Fibroblast of peridontal ligament (primary cell): ENCODE measurements at regions not wholly inside any gene's neighbourhood (a gene's known extent, or its start where the extent isn't known, plus 50 kb on each side); places are given as distances from the start of the nearest gene placed in this dataset.

Experiments
- DNase-seq: peaks from one replicate; pipeline ENCODE4 v3.0.0-alpha.2; 2010; ENCODE audit errors: extremely low read depth

DNA sequence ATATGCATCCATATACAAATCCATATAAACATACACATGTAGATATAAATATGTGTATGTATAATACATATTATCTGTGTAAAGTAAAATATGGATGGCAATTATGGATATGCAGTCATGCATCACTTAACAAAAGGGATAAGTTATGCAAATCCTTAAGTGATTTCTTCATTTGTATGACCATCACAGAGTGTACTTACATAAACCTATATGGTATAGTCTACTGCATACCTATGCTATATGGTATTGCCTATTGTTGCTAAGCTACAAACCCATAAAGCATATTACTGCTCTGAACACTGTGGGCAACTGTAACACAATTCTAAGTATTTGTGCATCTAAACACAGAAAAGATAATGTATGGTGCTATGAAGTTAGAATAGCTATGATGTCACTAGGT lies 227.2 kb downstream of the SLC6A15 start:
- DNase-seq: no peak

GRCh38 chr12:84676787-84677186 lies 235.8 kb downstream of the SLC6A15 start:
- DNase-seq: no peak

GRCh38 chr12:84661786-84662185 lies 250.8 kb downstream of the SLC6A15 start:
- peak; percentile 75 for DNase-seq

DNA sequence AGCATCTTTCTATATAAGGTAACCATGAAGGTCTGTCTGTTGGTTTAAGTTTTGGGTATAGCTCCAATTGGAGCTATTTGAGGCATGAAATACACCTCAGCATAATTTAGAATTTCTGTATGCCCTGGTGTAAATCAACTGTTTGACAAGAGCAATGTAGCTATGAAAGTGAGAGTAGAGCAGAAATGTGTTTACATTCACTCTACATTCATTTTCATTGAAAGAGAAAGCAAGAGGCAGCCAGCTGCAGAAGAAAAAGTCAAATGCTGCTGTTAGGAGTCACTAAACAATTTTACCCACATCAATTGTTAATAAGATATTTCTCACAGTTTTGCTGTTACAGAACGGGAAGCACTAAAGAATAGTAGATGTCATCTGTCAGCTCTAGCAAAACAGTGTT lies 252.5 kb downstream of the SLC6A15 start:
- no peak for DNase-seq

GRCh38 chr12:84658877-84659276 lies 253.7 kb downstream of the SLC6A15 start:
- DNase-seq: no peak

DNA sequence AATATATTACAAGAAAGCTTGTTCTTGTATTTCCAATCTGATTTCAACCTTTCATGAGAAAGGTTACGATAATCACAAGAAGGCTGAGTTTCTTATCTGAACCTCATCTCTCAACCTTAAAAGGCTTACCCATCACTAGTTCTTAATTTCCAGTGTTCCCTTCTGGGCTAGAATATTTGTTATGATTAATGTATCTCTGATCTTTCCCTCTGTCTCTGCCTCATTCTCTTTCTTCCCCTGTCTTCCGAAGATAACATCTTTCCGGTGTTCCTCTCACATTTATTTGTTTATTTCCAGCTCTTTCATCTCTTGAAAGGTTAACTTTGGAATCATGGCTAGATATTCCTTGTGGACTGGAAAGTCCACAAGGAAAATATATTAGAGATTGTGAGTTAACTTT lies 255.9 kb downstream of the SLC6A15 start:
- no peak for DNase-seq

GRCh38 chr12:84653482-84653881 lies 259.1 kb downstream of the SLC6A15 start:
- no peak for DNase-seq

DNA sequence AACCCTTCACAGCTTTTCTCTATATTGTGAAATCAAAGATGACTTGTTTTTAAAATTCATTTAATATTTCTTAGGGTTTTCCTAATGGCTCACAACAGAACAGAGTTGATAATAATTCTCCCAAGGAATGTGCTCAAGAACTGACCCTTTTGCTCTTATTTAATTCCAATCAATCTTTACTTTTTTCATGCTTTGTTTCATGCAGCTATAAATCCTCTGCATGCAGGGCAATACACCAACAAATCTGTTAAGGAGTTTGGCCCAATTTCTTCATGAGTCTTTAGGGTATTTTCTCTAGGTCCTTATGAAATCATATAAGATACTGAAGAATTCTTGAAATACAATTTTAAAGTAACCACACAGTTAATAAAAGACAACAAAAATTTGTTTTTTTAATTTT lies 264.2 kb downstream of the SLC6A15 start:
- DNase-seq: no peak

DNA sequence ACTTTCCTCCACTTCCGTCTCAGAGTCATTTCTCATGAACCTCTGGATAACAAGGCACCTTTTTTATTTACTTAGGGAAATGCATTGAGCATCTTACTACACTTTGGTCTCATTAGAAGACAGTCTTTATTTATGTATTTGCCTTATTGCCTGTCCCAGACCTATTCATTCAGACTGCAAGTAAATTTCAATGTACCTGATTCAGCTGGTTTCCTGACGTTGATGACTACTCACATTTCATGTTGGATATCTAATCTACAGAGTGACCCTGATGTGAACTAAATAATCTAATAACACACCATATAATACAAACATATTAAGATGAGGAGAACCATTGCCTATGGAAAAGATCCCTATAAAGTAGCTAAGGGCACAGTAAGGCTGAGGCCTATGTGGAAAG lies 267.7 kb downstream of the SLC6A15 start:
- no peak for DNase-seq

DNA sequence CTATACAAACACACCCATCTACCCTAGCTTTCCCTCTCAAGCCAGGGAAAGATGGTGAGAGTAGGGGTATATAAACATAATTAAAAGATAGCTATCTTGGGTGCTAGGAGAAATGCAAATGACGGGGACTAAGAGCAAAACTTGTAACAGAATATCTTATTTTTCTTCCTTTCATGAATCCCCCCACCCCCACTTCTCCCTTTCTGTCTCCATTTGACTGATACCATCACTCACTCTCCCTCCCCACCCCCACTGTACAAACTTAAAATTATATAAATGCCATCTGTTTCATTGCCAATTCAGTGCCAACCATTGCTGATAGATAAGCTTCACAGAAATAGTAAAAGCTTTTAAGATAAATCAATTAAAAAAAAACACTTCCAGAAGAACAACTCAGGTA lies 268.6 kb downstream of the SLC6A15 start:
- DNase-seq: no peak

DNA sequence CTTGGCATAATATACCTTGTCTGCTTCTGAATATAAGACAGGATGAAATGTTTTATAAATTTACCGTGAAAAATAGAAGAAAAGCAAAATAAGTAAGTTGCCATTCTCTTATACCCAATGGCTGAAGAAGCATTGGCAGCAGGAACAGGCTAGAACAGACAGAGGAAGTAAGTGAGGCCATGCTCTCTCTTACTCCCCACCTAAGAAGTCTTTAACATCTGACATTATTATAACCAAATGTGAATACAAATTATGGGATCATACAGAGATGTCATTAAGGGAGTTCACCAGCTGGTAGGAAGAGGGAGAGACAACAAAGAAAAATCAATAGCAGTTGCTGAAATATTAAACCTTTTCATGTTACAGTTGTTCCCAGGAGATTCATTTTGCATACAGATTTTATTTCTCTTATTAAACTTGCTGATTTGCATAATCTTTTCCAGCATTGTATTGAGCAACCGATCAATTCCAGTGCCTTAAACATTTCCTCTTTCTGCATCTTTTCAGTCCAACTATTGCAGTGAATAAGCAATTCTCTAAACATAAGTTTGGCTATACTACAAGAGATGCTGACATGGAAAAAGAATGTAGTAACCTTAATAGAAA lies 270.6 kb downstream of the SLC6A15 start:
- peak; percentile 91 for DNase-seq

DNA sequence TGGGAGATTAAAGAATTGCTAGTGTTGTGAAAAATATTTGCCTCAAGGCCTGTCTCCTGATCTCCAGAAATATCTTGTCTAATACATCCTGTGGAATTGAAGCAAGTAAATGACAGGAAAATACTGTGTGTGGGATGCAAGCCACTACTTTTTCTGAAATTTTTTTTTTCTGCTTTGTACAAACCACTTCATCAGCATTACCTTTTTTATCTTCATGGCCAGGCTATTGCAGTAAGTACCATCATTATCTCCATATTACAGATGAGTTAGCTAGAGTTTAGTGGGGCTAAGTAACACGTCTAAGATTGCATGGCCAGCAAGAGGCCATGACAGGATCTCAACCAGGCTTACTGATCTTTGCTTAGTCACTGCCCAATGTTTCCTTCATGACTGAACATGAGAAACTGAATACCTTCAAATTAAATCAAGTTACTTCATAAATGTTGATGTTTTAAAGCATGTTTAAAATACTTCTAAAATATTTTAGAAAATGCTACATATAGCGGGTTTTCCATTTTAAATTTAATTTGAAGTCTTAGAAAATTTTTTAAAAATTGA lies 273.7 kb downstream of the SLC6A15 start:
- peak; percentile 57 for DNase-seq

- DNase-seq: peak; percentile 82
These were observed 274.7 kb downstream of the SLC6A15 start for GRCh38 chr12:84637926-84638325.

- DNase-seq: peak; percentile 62
These were observed 275.8 kb downstream of the SLC6A15 start for GRCh38 chr12:84636801-84637290.

GRCh38 chr12:84634526-84634925 lies 278.1 kb downstream of the SLC6A15 start:
- no peak for DNase-seq

- peak; percentile 37 for DNase-seq
These were observed 280.0 kb downstream of the SLC6A15 start for GRCh38 chr12:84632556-84632955.

GRCh38 chr12:84631020-84631419 lies 281.6 kb downstream of the SLC6A15 start:
- DNase-seq: no peak

GRCh38 chr12:84627593-84627992 lies 285.0 kb downstream of the SLC6A15 start:
- no peak for DNase-seq

DNA sequence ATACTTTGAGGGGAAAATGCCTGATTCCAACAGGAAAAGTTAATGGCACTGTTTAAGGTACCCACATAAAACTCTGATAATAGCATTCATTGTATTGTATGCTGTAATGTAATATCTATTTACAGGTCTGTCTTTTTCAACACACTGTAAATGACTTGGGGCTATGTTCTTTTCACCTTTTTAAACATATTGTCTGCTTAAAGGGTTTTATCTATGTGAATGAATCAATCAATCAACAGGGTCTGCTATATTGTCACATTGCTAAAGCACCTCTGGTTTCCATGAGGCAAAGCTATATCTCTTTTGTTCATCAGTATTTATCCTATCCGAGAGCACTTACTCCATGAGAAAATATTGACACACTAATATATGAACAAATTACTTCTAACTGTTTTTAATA lies 288.0 kb downstream of the SLC6A15 start:
- no peak for DNase-seq

GRCh38 chr12:84619053-84619571 lies 293.5 kb downstream of the SLC6A15 start:
- DNase-seq: peak; percentile 28

- DNase-seq: no peak
These were observed 305.3 kb downstream of the SLC6A15 start for GRCh38 chr12:84607170-84607819.

GRCh38 chr12:84605983-84606382 lies 306.6 kb downstream of the SLC6A15 start:
- DNase-seq: no peak

DNA sequence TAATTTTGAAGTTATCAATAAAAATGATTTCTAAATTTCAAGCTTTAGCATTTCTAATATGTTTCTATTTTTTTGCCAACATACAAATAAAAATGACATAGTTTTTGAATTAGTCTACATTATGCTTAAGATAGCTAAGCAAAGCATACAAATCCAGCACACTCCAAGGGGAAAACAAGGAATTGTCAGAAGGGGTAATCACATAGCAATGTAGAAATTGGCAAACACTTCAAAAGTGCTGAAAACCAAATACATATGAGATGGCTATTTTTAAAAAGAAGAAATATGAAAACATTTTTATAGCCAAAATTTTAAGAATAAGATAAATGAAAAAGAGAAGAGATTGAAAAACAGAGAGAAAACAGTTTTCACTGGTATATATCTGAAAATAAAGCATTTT lies 308.0 kb downstream of the SLC6A15 start:
- peak; percentile 55 for DNase-seq
